HCT116 (cell line): ENCODE measurements at regions not wholly inside any gene's neighbourhood (a gene's known extent, or its start where the extent isn't known, plus 50 kb on each side); places are given as distances from the start of the nearest gene placed in this dataset.

Experiments
- ATAC-seq: fragments of 200-7000 bp; cut with Tn5 transposase; 2 replicates; pipeline ENCODE4 v1.9.1; 2020; ENCODE audit warnings: mild to moderate bottlenecking, moderate library complexity
- BruUV-seq: library from RNA; stranded (reverse); fragments of 400-500 nt; replicated peaks from 2 replicates; lab custom pipeline; 2021; lab: Mats Ljungman, UMichigan
- CTCF ChIA-PET: fragments of 300-600 bp; sonication (Branson Sonifier 250); formaldehyde crosslinking; loops from one replicate; lab custom pipeline; 2021; ENCODE audit warnings: antibody characterized with exemption; lab: Charles Lee
- POLR2A ChIA-PET: fragments of 300-600, 350-600 bp; sonication (Branson Sonifier 250); formaldehyde crosslinking; loops from one replicate; lab custom pipeline; 2021; ENCODE audit warnings: antibody characterized with exemption; lab: Charles Lee
- RAD21 ChIA-PET, 2 experiments: fragments of 300-600 bp; sonication (Branson Sonifier 250); formaldehyde crosslinking; loops; one replicate each; lab custom pipeline; 2023; ENCODE audit warnings: low total read pairs in 2 of 2; ENCODE audit not compliant: uncharacterized antibody in 2 of 2, unreplicated experiment in 2 of 2, low non-redundant PET in 1 of 2; lab: Charles Lee
- DNase-seq: peaks from one replicate; pipeline ENCODE4 v3.0.0-alpha.2; 2010; ENCODE audit warnings: low read depth, low spot score
- H2AFZ ChIP-seq: fragments of 200-600 bp; shearing (Covaris generic), sonication (generic); 2 replicates; pipeline ENCODE4 v1.6.1; 2017; ENCODE audit warnings: low read depth, mixed run types, mixed read lengths, antibody characterized with exemption, low read length; ENCODE audit not compliant: poor library complexity, severe bottlenecking
- H3K27ac ChIP-seq: 2 replicates; pipeline ENCODE4 v1.5.1; 2012; ENCODE audit warnings: low read depth, low read length
- H3K27me3 ChIP-seq: fragments of 200-600 bp; sonication (generic); 2 replicates; pipeline ENCODE4 v1.6.1; 2016; ENCODE audit warnings: mixed run types, low read length, mixed read lengths; ENCODE audit not compliant: insufficient read depth
- H3K36me3 ChIP-seq, 2 experiments: fragments of 200-500 bp in 1 of 2; fragments of 200-600 bp in 1 of 2; sonication (Bioruptor generic) in 1 of 2; sonication (generic) in 1 of 2; 2 replicates each; pipeline versions ENCODE4 v1.5.1 to v1.6.1; 2014 to 2016; ENCODE audit warnings: low read length in 2 of 2, inconsistent platforms in 1 of 2, mixed read lengths in 1 of 2, mixed run types in 1 of 2; ENCODE audit not compliant: insufficient read depth in 2 of 2, control insufficient read depth in 1 of 2
- H3K4me1 ChIP-seq, 2 experiments: fragments of 200-600 bp in 1 of 2; sonication (generic) in 1 of 2; 2 replicates each; pipeline versions ENCODE4 v1.5.1 to v1.6.1; 2012 to 2017; ENCODE audit warnings: low read length in 2 of 2, inconsistent platforms in 1 of 2, mild to moderate bottlenecking in 1 of 2, mixed read lengths in 1 of 2, mixed run types in 1 of 2, moderate library complexity in 1 of 2; ENCODE audit not compliant: insufficient read depth in 2 of 2, control insufficient read depth in 1 of 2
- H3K4me2 ChIP-seq: fragments of 200-600 bp; sonication (generic); 2 replicates; pipeline ENCODE4 v1.6.1; 2017; ENCODE audit warnings: mixed run types, low read length, mixed read lengths
- H3K4me3 ChIP-seq, 2 experiments: fragments of 200-600 bp in 1 of 2; sonication (generic) in 1 of 2; replicated peaks in 1 of 2; 2 replicates each; pipeline ENCODE4 v1.5.1; 2011 to 2016; ENCODE audit warnings: low read length in 2 of 2, control low read depth in 1 of 2, low read depth in 1 of 2, mild to moderate bottlenecking in 1 of 2, mixed read lengths in 1 of 2, mixed run types in 1 of 2
- H3K79me2 ChIP-seq: fragments of 200-600 bp; sonication (generic); 2 replicates; pipeline ENCODE4 v1.6.1; 2017; ENCODE audit warnings: mild to moderate bottlenecking, mixed run types, low read length, moderate library complexity, mixed read lengths; ENCODE audit not compliant: insufficient read depth
- H3K9ac ChIP-seq: fragments of 200-600 bp; sonication (generic); 2 replicates; pipeline ENCODE4 v1.6.1; 2016; ENCODE audit warnings: low read length, mixed read lengths
- H3K9me2 ChIP-seq: fragments of 200-600 bp; sonication (generic), shearing (Covaris generic); 2 replicates; pipeline ENCODE4 v1.6.1; 2017; ENCODE audit warnings: mixed run types, mild to moderate bottlenecking, moderate library complexity; ENCODE audit not compliant: insufficient read depth
- H3K9me3 ChIP-seq, 2 experiments: fragments of 200-500 bp in 1 of 2; fragments of 200-600 bp in 1 of 2; sonication (Bioruptor generic) in 1 of 2; sonication (generic) in 1 of 2; 2 replicates each; pipeline ENCODE4 v1.6.1; 2014 to 2017; ENCODE audit warnings: low read length in 2 of 2, mixed read lengths in 2 of 2, inconsistent platforms in 1 of 2, low read depth in 1 of 2, mild to moderate bottlenecking in 1 of 2, mixed run types in 1 of 2, moderate library complexity in 1 of 2; ENCODE audit not compliant: control insufficient read depth in 1 of 2, insufficient read depth in 1 of 2
- H4K20me1 ChIP-seq: fragments of 200-600 bp; sonication (generic), shearing (Covaris generic); 2 replicates; pipeline ENCODE4 v1.6.1; 2017; ENCODE audit warnings: mixed run types, mild to moderate bottlenecking, moderate library complexity; ENCODE audit not compliant: insufficient read depth
- ATF3 ChIP-seq: IDR thresholded peaks from 2 replicates; pipeline ENCODE4 v1.6.1; 2012
- CBX3 ChIP-seq: IDR thresholded peaks from 2 replicates; pipeline ENCODE4 v1.6.1; 2012; ENCODE audit warnings: low read depth
- CEBPB ChIP-seq: IDR thresholded peaks from 2 replicates; pipeline ENCODE4 v1.6.1; 2012; ENCODE audit warnings: low read depth
- CTCF ChIP-seq, 3 experiments: fragments of 200-600 bp in 1 of 3; sonication (generic) in 1 of 3; IDR thresholded peaks in 2 of 3; conservative IDR thresholded peaks in 1 of 3; 2 replicates each; pipeline ENCODE4 v1.5.1; 2012 to 2017; ENCODE audit warnings: low read depth in 2 of 3, low read length in 2 of 3, antibody characterized with exemption in 1 of 3, borderline replicate concordance in 1 of 3, control low read depth in 1 of 3, mild to moderate bottlenecking in 1 of 3, mixed read lengths in 1 of 3, mixed run types in 1 of 3, moderate library complexity in 1 of 3; ENCODE audit not compliant: insufficient read depth in 1 of 3
- EGR1 ChIP-seq: IDR thresholded peaks from 2 replicates; pipeline ENCODE4 v1.6.1; 2012; ENCODE audit warnings: low read depth
- ELF1 ChIP-seq: IDR thresholded peaks from 2 replicates; pipeline ENCODE4 v1.6.1; 2012; ENCODE audit warnings: low read depth, borderline replicate concordance
- EZH2phosphoT487 ChIP-seq: fragments of 200-600 bp; IDR thresholded peaks from 2 replicates; pipeline ENCODE4 v1.6.1; 2018; ENCODE audit warnings: antibody characterized with exemption, borderline replicate concordance
- JUND ChIP-seq: IDR thresholded peaks from 2 replicates; pipeline ENCODE4 v1.6.1; 2012
- MAX ChIP-seq: IDR thresholded peaks from 2 replicates; pipeline ENCODE4 v1.6.1; 2012
- POLR2A ChIP-seq: IDR thresholded peaks from 2 replicates; pipeline ENCODE4 v1.7.0; 2011; ENCODE audit warnings: borderline replicate concordance; ENCODE audit not compliant: insufficient read depth, insufficient read length; ENCODE audit errors: extremely low read depth
- RAD21 ChIP-seq: IDR thresholded peaks from 2 replicates; pipeline ENCODE4 v1.6.1; 2012; ENCODE audit warnings: low read depth, mild to moderate bottlenecking
- REST ChIP-seq: IDR thresholded peaks from 2 replicates; pipeline ENCODE4 v1.6.1; 2012; ENCODE audit warnings: low read depth
- SIN3A ChIP-seq: IDR thresholded peaks from 2 replicates; pipeline ENCODE4 v1.6.1; 2012; ENCODE audit warnings: low read depth
- SP1 ChIP-seq: IDR thresholded peaks from 2 replicates; pipeline ENCODE4 v1.6.1; 2012; ENCODE audit warnings: low read depth
- SRF ChIP-seq: IDR thresholded peaks from 2 replicates; pipeline ENCODE4 v1.6.1; 2012; ENCODE audit warnings: low read depth
- TCF7L2 ChIP-seq: IDR thresholded peaks from 2 replicates; pipeline ENCODE4 v1.7.0; 2011; ENCODE audit warnings: borderline replicate concordance, inconsistent platforms; ENCODE audit not compliant: insufficient read depth, insufficient read length; ENCODE audit errors: extremely low read depth
- YY1 ChIP-seq: IDR thresholded peaks from 2 replicates; pipeline ENCODE4 v1.6.1; 2011; ENCODE audit warnings: low read length, low read depth, moderate library complexity, mild to moderate bottlenecking; ENCODE audit not compliant: insufficient replicate concordance; ENCODE audit errors: extremely low read depth
- ZFX ChIP-seq: fragments of 450-650 bp; IDR thresholded peaks from 2 replicates; pipeline ENCODE4 v1.6.1; 2017
- ZNF274 ChIP-seq: fragments of 200-500 bp; sonication (Bioruptor generic); IDR thresholded peaks from 2 replicates; pipeline ENCODE4 v1.6.1; 2014; ENCODE audit warnings: mild to moderate bottlenecking, low read depth, low read length, inconsistent platforms
- intact Hi-C: fragments of 100-400 bp; cut with micrococcal nuclease; formaldehyde crosslinking; loops from 2 replicates; pipeline ENCODE4 v1.10.0; 2022

GRCh38 chrX:45788941-45789348 is 588.3 kb upstream of the DIPK2B start:
- H3K9me3 ChIP-seq, result no peaks in the 10 kb centered on the region
- H3K27ac ChIP-seq, result peak overlapping the region; percentile 64
- H3K4me2 ChIP-seq, result peak overlapping the region; percentile 53
- TF ChIP-seq EZH2phosphoT487 (no peak), CEBPB (no peak), EGR1 (no peak), ATF3 (no peak), RAD21 (no peak), JUND (no peak), CBX3 (no peak), SP1 (no peak), CTCF (IDR thresholded peaks at IDR 0.05 in 2 of 3, conservative IDR thresholded peaks at IDR 0.05 in 1 of 3; ENCODE audit: borderline replicate concordance in 1 of 3, insufficient read depth in 1 of 3, low read depth in 2 of 3, low read length in 2 of 3) (no peak), REST (no peak), SIN3A (no peak), SRF (no peak), ELF1 (no peak), TCF7L2 (no peak), YY1 (no peak), ZFX (no peak), MAX (no peak), ZNF274 (no peak), POLR2A (no peak)
- intact Hi-C loops, result no loop called here
- DNase-seq (no peak), ATAC-seq (peak; percentile 56)
- H3K79me2 ChIP-seq, result peaks cover 100% of the 10 kb centered on the region
- POLR2A ChIA-PET, result interaction anchor here (1.8 kb wide), 1 partner anchor 18 kb away, joined by 6 read pairs; no protein-coding TSS in a partner anchor
- RAD21 ChIA-PET, result no interaction called here
- H3K9me2 ChIP-seq, result no peaks in the 10 kb centered on the region
- H3K9ac ChIP-seq, result peak overlapping the region; percentile 44
- CTCF ChIA-PET, result interaction anchor here (1.4 kb wide), 1 partner anchor 12 kb away, joined by 3 read pairs; no protein-coding TSS in a partner anchor
- peaks cover 18% of the 10 kb centered on the region; the same call in 1 of the 2 replicates for H4K20me1 ChIP-seq
- no peak overlapping the region for H3K4me3 ChIP-seq
- no peaks in the 10 kb centered on the region for H3K27me3 ChIP-seq
- BruUV-seq, result TSS peak; percentile 2
- H2AFZ ChIP-seq, result no peak overlapping the region
- peaks cover 66 to 98% of the 10 kb centered on the region in 2 experiments for H3K4me1 ChIP-seq
- H3K36me3 ChIP-seq, result peaks cover 3 to 19% of the 10 kb centered on the region in 2 experiments
